ENCODE measurements at regions not wholly inside any gene's neighbourhood (a gene's known extent, or its start where the extent isn't known, plus 50 kb on each side); places are given as distances from the start of the nearest gene placed in this dataset.

DNA sequence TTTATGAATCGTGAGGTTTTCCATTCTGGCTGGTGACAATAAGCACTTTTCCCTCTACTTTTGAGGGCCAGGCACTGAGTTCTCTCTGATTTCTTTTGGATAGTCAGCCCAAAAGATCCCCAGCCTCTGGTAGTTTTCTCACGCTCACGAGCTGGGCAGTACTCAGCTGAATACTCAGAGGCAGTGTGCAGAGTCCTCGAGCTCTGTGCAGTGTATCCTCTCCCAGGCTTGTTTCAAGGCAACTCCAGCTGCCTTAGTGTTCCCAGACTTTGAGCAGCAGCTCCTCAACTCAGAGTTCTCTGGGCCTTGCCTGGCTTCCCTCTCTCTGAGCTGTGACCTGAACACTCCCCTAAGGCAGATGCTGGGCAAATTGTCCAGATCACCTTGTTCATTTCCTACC is 59.1 kb upstream of the IQSEC1 start (continued):
- TF ChIP-seq, protein P1, sequence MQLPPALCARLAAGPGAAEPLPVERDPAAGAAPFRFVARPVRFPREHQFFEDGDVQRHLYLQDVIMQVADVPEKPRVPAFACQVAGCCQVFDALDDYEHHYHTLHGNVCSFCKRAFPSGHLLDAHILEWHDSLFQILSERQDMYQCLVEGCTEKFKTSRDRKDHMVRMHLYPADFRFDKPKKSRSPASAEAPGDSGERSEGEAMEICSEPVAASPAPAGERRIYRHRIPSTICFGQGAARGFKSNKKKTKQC (CRISPR knock-in tag; IDR thresholded peaks at IDR 0.05): no peak
- no peak for TF ChIP-seq ZKSCAN8 (CRISPR knock-in tag; IDR thresholded peaks at IDR 0.05)
- TF ChIP-seq DIDO1 (tag; IDR thresholded peaks at IDR 0.05; ENCODE audit: low read depth): no peak
- no peak for TF ChIP-seq DNMT1 (IDR thresholded peaks at IDR 0.05)
- TF ChIP-seq, protein P2, sequence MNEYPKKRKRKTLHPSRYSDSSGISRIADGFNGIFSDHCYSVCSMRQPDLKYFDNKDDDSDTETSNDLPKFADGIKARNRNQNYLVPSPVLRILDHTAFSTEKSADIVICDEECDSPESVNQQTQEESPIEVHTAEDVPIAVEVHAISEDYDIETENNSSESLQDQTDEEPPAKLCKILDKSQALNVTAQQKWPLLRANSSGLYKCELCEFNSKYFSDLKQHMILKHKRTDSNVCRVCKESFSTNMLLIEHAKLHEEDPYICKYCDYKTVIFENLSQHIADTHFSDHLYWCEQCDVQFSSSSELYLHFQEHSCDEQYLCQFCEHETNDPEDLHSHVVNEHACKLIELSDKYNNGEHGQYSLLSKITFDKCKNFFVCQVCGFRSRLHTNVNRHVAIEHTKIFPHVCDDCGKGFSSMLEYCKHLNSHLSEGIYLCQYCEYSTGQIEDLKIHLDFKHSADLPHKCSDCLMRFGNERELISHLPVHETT (CRISPR knock-in tag; conservative IDR thresholded peaks at IDR 0.05 in 1 of 2, IDR thresholded peaks at IDR 0.05 in 1 of 2): no peak
- TF ChIP-seq ZNF197 (CRISPR knock-in tag; IDR thresholded peaks at IDR 0.05; ENCODE audit: low read depth): no peak
- TF ChIP-seq, protein P3, sequence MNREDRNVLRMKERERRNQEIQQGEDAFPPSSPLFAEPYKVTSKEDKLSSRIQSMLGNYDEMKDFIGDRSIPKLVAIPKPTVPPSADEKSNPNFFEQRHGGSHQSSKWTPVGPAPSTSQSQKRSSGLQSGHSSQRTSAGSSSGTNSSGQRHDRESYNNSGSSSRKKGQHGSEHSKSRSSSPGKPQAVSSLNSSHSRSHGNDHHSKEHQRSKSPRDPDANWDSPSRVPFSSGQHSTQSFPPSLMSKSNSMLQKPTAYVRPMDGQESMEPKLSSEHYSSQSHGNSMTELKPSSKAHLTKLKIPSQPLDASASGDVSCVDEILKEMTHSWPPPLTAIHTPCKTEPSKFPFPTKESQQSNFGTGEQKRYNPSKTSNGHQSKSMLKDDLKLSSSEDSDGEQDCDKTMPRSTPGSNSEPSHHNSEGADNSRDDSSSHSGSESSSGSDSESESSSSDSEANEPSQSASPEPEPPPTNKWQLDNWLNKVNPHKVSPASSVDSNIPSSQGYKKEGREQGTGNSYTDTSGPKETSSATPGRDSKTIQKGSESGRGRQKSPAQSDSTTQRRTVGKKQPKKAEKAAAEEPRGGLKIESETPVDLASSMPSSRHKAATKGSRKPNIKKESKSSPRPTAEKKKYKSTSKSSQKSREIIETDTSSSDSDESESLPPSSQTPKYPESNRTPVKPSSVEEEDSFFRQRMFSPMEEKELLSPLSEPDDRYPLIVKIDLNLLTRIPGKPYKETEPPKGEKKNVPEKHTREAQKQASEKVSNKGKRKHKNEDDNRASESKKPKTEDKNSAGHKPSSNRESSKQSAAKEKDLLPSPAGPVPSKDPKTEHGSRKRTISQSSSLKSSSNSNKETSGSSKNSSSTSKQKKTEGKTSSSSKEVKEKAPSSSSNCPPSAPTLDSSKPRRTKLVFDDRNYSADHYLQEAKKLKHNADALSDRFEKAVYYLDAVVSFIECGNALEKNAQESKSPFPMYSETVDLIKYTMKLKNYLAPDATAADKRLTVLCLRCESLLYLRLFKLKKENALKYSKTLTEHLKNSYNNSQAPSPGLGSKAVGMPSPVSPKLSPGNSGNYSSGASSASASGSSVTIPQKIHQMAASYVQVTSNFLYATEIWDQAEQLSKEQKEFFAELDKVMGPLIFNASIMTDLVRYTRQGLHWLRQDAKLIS (CRISPR knock-in tag; IDR thresholded peaks at IDR 0.05): no peak
- TF ChIP-seq NR1H2 (CRISPR knock-in tag; IDR thresholded peaks at IDR 0.05): no peak
- TF ChIP-seq TCF3 (CRISPR knock-in tag; IDR thresholded peaks at IDR 0.05): no peak
- no peak for TF ChIP-seq HDAC2 (IDR thresholded peaks at IDR 0.05)
- no peak for TF ChIP-seq SNIP1 (IDR thresholded peaks at IDR 0.05; ENCODE audit: low read depth)
- TF ChIP-seq, protein P4, sequence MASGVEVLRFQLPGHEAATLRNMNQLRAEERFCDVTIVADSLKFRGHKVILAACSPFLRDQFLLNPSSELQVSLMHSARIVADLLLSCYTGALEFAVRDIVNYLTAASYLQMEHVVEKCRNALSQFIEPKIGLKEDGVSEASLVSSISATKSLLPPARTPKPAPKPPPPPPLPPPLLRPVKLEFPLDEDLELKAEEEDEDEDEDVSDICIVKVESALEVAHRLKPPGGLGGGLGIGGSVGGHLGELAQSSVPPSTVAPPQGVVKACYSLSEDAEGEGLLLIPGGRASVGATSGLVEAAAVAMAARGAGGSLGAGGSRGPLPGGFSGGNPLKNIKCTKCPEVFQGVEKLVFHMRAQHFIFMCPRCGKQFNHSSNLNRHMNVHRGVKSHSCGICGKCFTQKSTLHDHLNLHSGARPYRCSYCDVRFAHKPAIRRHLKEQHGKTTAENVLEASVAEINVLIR (CRISPR knock-in tag; IDR thresholded peaks at IDR 0.05): no peak
- no peak for TF ChIP-seq PHF21A (IDR thresholded peaks at IDR 0.05; ENCODE audit: borderline replicate concordance, low read depth)
- TF ChIP-seq, protein P5, sequence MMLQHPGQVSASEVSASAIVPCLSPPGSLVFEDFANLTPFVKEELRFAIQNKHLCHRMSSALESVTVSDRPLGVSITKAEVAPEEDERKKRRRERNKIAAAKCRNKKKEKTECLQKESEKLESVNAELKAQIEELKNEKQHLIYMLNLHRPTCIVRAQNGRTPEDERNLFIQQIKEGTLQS (IDR thresholded peaks at IDR 0.05): no peak
- TF ChIP-seq, protein P5 (CRISPR knock-in tag; conservative IDR thresholded peaks at IDR 0.05): no peak

All from K562 (cell line).